ENCODE measurements at regions not wholly inside any gene's neighbourhood (a gene's known extent, or its start where the extent isn't known, plus 50 kb on each side); places are given as distances from the start of the nearest gene placed in this dataset.

DNA sequence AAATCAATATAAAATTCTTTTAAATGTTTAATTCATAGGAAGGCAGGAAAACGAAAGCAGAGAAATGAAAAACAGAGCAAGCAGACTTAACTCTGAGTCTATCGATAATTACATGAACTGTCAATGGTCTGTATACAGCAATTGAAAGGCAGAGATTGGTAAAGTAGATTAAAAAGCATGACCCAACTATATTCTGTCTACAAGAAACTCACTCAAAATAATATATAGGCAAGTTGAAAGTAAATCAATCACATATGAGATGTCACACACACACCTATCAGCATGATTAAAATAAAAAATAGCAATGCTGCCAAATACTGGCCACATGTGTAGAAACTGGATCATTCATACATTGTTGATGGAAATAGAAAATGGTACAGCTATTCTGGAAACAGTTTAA is 136.4 kb upstream of the CYP1B1 start:
- TF ChIP-seq, protein P1, sequence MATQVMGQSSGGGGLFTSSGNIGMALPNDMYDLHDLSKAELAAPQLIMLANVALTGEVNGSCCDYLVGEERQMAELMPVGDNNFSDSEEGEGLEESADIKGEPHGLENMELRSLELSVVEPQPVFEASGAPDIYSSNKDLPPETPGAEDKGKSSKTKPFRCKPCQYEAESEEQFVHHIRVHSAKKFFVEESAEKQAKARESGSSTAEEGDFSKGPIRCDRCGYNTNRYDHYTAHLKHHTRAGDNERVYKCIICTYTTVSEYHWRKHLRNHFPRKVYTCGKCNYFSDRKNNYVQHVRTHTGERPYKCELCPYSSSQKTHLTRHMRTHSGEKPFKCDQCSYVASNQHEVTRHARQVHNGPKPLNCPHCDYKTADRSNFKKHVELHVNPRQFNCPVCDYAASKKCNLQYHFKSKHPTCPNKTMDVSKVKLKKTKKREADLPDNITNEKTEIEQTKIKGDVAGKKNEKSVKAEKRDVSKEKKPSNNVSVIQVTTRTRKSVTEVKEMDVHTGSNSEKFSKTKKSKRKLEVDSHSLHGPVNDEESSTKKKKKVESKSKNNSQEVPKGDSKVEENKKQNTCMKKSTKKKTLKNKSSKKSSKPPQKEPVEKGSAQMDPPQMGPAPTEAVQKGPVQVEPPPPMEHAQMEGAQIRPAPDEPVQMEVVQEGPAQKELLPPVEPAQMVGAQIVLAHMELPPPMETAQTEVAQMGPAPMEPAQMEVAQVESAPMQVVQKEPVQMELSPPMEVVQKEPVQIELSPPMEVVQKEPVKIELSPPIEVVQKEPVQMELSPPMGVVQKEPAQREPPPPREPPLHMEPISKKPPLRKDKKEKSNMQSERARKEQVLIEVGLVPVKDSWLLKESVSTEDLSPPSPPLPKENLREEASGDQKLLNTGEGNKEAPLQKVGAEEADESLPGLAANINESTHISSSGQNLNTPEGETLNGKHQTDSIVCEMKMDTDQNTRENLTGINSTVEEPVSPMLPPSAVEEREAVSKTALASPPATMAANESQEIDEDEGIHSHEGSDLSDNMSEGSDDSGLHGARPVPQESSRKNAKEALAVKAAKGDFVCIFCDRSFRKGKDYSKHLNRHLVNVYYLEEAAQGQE (IDR thresholded peaks at IDR 0.05; ENCODE audit: insufficient read depth in 1 of 2, low read depth in 2 of 2, low read length in 2 of 2) = no peak
- no peak for TF ChIP-seq POLR2AphosphoS5 (IDR thresholded peaks at IDR 0.05; ENCODE audit: low read depth, low read length)
- TF ChIP-seq TAF1 (IDR thresholded peaks at IDR 0.05; ENCODE audit: borderline replicate concordance, insufficient read depth, low read length) = no peak
- no peak for TF ChIP-seq SIN3A (IDR thresholded peaks at IDR 0.05; ENCODE audit: borderline replicate concordance, insufficient read depth, low read length)

Measured in PFSK-1 (cell line).